Suprapubic skin (tissue), 4 donors: ENCODE measurements at regions not wholly inside any gene's neighbourhood (a gene's known extent, or its start where the extent isn't known, plus 50 kb on each side); places are given as distances from the start of the nearest gene placed in this dataset.

Experiments used
- DNase-seq, 2 donors: peaks; one replicate each; pipeline ENCODE4 v3.0.0-alpha.2; 2019; ENCODE audit warnings: low spot score in 2 of 2
- H3K27ac ChIP-seq: fragments of 200-600 bp; sonication (generic); one replicate; pipeline ENCODE4 v1.5.1; 2019
- H3K27me3 ChIP-seq: fragments of 200-600 bp; sonication (generic); one replicate; pipeline ENCODE4 v1.5.1; 2019
- H3K36me3 ChIP-seq: fragments of 200-600 bp; sonication (generic); one replicate; pipeline ENCODE4 v1.5.1; 2019
- H3K4me1 ChIP-seq: fragments of 200-600 bp; sonication (generic); one replicate; pipeline ENCODE4 v1.5.1; 2019
- H3K4me3 ChIP-seq: fragments of 200-600 bp; sonication (generic); one replicate; pipeline ENCODE4 v1.5.1; 2019; ENCODE audit warnings: mild to moderate bottlenecking
- H3K9me3 ChIP-seq: fragments of 200-600 bp; sonication (generic); one replicate; pipeline ENCODE4 v1.5.1; 2019
- EP300 ChIP-seq: sonication (generic); formaldehyde crosslinking; IDR thresholded peaks from one replicate; pipeline ENCODE4 v1.6.1; 2017; ENCODE audit warnings: antibody characterized with exemption
- POLR2A ChIP-seq, 2 donors: fragments of 450-650 bp; IDR thresholded peaks; one replicate each; pipeline ENCODE4 v1.6.1; 2017; ENCODE audit warnings: antibody characterized with exemption in 2 of 2, mild to moderate bottlenecking in 2 of 2, moderate library complexity in 2 of 2
- POLR2AphosphoS5 ChIP-seq, 3 donors: sonication (generic); formaldehyde crosslinking; IDR thresholded peaks; one replicate each; pipeline ENCODE4 v1.6.1; 2017; ENCODE audit warnings: antibody characterized with exemption in 3 of 3
- WGBS: methylation state at CpG from one replicate; pipeline ENCODE4 v1.1.5; 2018; 5-methylcytosine and 5-hydroxymethylcytosine counted together
- TF ChIP-seq, protein P1 (sequence below), 2 donors: fragments of 200-600 bp in 1 of 2; fragments of 450-650 bp in 1 of 2; sonication (generic) in 1 of 2; IDR thresholded peaks; one replicate each; pipeline ENCODE4 v1.5.1; 2016 to 2019; ENCODE audit warnings: antibody characterized with exemption in 2 of 2, mild to moderate bottlenecking in 1 of 2, moderate library complexity in 1 of 2

- H3K36me3 ChIP-seq: no peaks in the 10 kb centered on the region
- no peaks in the 10 kb centered on the region for H3K9me3 ChIP-seq
- H3K4me1 ChIP-seq: no peaks in the 10 kb centered on the region
- DNase-seq: no peak
- no peak overlapping the region for H3K4me3 ChIP-seq
- TF ChIP-seq, protein P1, sequence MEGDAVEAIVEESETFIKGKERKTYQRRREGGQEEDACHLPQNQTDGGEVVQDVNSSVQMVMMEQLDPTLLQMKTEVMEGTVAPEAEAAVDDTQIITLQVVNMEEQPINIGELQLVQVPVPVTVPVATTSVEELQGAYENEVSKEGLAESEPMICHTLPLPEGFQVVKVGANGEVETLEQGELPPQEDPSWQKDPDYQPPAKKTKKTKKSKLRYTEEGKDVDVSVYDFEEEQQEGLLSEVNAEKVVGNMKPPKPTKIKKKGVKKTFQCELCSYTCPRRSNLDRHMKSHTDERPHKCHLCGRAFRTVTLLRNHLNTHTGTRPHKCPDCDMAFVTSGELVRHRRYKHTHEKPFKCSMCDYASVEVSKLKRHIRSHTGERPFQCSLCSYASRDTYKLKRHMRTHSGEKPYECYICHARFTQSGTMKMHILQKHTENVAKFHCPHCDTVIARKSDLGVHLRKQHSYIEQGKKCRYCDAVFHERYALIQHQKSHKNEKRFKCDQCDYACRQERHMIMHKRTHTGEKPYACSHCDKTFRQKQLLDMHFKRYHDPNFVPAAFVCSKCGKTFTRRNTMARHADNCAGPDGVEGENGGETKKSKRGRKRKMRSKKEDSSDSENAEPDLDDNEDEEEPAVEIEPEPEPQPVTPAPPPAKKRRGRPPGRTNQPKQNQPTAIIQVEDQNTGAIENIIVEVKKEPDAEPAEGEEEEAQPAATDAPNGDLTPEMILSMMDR (IDR thresholded peaks at IDR 0.05): no peak
- no peaks in the 10 kb centered on the region for H3K27me3 ChIP-seq
- 92% methylated on average over 3 of the region's 3 CpGs for WGBS
- no peak overlapping the region for H3K27ac ChIP-seq
Observed at GRCh38 chr4:161238033-161238432, 925.8 kb downstream of the FSTL5 start.

DNA sequence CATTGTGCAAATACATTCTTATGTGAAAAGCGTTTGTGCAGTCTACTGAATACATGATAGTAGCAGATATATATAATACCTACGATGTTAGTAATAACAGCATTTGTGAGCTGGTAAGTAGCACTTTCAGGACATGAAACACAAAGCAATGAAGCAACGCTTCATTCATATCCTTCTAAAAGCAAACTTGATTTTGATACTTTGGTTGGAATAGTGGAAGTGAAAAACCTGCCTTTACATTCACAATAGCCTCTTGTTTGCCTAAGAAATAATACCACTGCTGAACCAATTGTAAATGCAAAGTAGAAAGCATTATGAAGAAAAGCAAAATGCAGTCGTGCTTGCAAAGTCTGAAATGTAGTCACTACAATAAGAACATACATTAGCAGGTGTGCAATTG is 926.3 kb downstream of the FSTL5 start:
- no peak for DNase-seq
- H3K4me3 ChIP-seq: no peak overlapping the region
- WGBS: 75% methylated on average over 4 of the region's 4 CpGs
- no peak overlapping the region for H3K27ac ChIP-seq
- H3K9me3 ChIP-seq: no peaks in the 10 kb centered on the region
- TF ChIP-seq POLR2A (IDR thresholded peaks at IDR 0.05): no peak
- no peak for TF ChIP-seq POLR2AphosphoS5 (IDR thresholded peaks at IDR 0.05)
- TF ChIP-seq, protein P1 (IDR thresholded peaks at IDR 0.05): no peak
- no peak for TF ChIP-seq EP300
- H3K4me1 ChIP-seq: no peaks in the 10 kb centered on the region
- no peaks in the 10 kb centered on the region for H3K36me3 ChIP-seq
- no peaks in the 10 kb centered on the region for H3K27me3 ChIP-seq

GRCh38 chr4:161225327-161225726 is 938.5 kb downstream of the FSTL5 start:
- TF ChIP-seq POLR2A (IDR thresholded peaks at IDR 0.05) (no peak), EP300 (no peak), POLR2AphosphoS5 (IDR thresholded peaks at IDR 0.05) (no peak)
- TF ChIP-seq, protein P1 (IDR thresholded peaks at IDR 0.05): no peak
- Histone ChIP-seq H3K27me3 (no peaks in the 10 kb centered on the region), H3K9me3 (peaks cover 5% of the 10 kb centered on the region), H3K27ac (no peak overlapping the region), H3K4me1 (no peaks in the 10 kb centered on the region), H3K4me3 (no peak overlapping the region), H3K36me3 (no peaks in the 10 kb centered on the region)
- DNase-seq: no peak

DNA sequence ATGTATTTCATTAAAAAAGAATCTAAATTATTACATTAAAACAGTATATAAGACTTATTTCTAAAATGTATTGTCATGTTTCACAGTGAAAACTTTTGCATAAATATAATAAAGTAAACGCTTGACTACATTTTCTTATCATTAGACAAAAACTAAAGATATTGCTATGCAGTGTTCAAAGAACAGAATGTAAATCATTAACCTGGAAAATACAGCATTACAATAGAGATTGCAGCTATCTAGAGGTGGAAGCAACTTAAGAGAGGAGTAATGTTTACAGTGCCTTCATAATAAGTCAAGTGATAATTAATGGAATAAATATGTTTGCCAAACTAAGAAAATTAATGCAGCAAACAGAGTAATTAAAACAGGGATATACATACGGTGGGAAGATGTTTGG is 940.9 kb downstream of the FSTL5 start:
- Histone ChIP-seq H3K27ac (no peak overlapping the region), H3K36me3 (no peaks in the 10 kb centered on the region), H3K9me3 (peaks cover 5% of the 10 kb centered on the region), H3K4me1 (no peaks in the 10 kb centered on the region), H3K4me3 (no peak overlapping the region), H3K27me3 (no peaks in the 10 kb centered on the region)
- 75% methylated on average over 2 of the region's 2 CpGs for WGBS
- DNase-seq: no peak
- no peak for TF ChIP-seq POLR2A (IDR thresholded peaks at IDR 0.05)
- no peak for TF ChIP-seq POLR2AphosphoS5 (IDR thresholded peaks at IDR 0.05)
- TF ChIP-seq EP300: no peak
- TF ChIP-seq, protein P1 (IDR thresholded peaks at IDR 0.05): no peak

DNA sequence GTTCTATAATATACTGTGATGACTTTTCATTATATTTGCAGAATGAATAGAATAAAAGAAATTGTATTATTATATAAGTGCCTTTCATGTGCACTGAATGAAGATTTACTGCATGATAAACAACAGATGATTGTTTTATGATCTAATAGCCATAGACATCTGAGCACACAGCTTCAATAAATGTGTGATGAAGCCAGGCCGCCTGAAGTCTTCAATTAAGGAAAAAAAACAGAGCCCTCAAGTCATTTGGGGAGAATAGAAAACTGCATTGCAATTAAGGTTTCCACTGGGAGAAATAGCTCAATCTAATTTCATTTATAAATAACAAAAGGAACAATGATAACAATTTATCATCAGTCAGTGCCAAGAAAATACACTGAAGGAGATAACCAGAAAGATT is 955.2 kb downstream of the FSTL5 start:
- Histone ChIP-seq H3K4me1 (no peaks in the 10 kb centered on the region), H3K4me3 (no peak overlapping the region), H3K27me3 (no peaks in the 10 kb centered on the region), H3K36me3 (no peaks in the 10 kb centered on the region), H3K9me3 (no peaks in the 10 kb centered on the region), H3K27ac (no peak overlapping the region)
- WGBS: 21% methylated on average over 1 of the region's 1 CpG
- DNase-seq: no peak
- TF ChIP-seq POLR2AphosphoS5 (IDR thresholded peaks at IDR 0.05) (no peak), EP300 (no peak), POLR2A (IDR thresholded peaks at IDR 0.05) (no peak)
- TF ChIP-seq, protein P1 (IDR thresholded peaks at IDR 0.05): no peak
